ENCODE measurements at regions not wholly inside any gene's neighbourhood (a gene's known extent, or its start where the extent isn't known, plus 50 kb on each side); places are given as distances from the start of the nearest gene placed in this dataset.
"Not testable (repeated sequence)": the region's sequence is repeated elsewhere in the genome, so short reads cannot be mapped to it uniquely, and the experiment has no call there.

- no peak for DNase-seq (ENCODE audit: low read depth in 1 of 2, low spot score in 1 of 2)
Observed at GRCh38 chr2:117321816-117322215, 492.7 kb upstream of the DDX18 start.

GRCh38 chr2:117323331-117323730, 491.2 kb upstream of the DDX18 start:
- H3K4me3 ChIP-seq, result no peak overlapping the region
- no peak for TF ChIP-seq CTCF (IDR thresholded peaks at IDR 0.05; ENCODE audit: low read depth, low read length)
- DNase-seq (ENCODE audit: low read depth in 1 of 2, low spot score in 1 of 2), result peak in 1 of 2 donors; percentile 58

More at GRCh38 chr2:117321816-117322215, 492.7 kb upstream of the DDX18 start:
- no peaks in the 10 kb centered on the region for H3K36me3 ChIP-seq
- no peak overlapping the region for H3K27ac ChIP-seq
- H3K4me1 ChIP-seq (ENCODE audit: low read depth), result no peaks in the 10 kb centered on the region
- no peak overlapping the region for H3K4me3 ChIP-seq
- TF ChIP-seq CTCF (IDR thresholded peaks at IDR 0.05; ENCODE audit: low read depth, low read length), result no peak
- H3K27me3 ChIP-seq, result no peaks in the 10 kb centered on the region
- no peaks in the 10 kb centered on the region for H3K9me3 ChIP-seq (ENCODE audit: low read depth)

GRCh38 chr2:117330641-117331040, 483.9 kb upstream of the DDX18 start:
- no peaks in the 10 kb centered on the region for H3K36me3 ChIP-seq
- TF ChIP-seq CTCF (IDR thresholded peaks at IDR 0.05; ENCODE audit: low read depth, low read length), result no peak
- H3K4me3 ChIP-seq, result no peak overlapping the region
- H3K27ac ChIP-seq, result no peak overlapping the region
- H3K27me3 ChIP-seq, result no peaks in the 10 kb centered on the region
- no peaks in the 10 kb centered on the region for H3K4me1 ChIP-seq (ENCODE audit: low read depth)
- no peak for DNase-seq (ENCODE audit: low read depth in 1 of 2, low spot score in 1 of 2)
- H3K9me3 ChIP-seq (ENCODE audit: low read depth), result no peaks in the 10 kb centered on the region

More at GRCh38 chr2:117323331-117323730, 491.2 kb upstream of the DDX18 start:
- Histone ChIP-seq H3K9me3 (ENCODE audit: low read depth) (no peaks in the 10 kb centered on the region), H3K36me3 (no peaks in the 10 kb centered on the region), H3K27me3 (no peaks in the 10 kb centered on the region), H3K27ac (no peak overlapping the region), H3K4me1 (ENCODE audit: low read depth) (no peaks in the 10 kb centered on the region)

- H3K9me3 ChIP-seq (ENCODE audit: low read depth), result no peaks in the 10 kb centered on the region
- H3K36me3 ChIP-seq, result no peaks in the 10 kb centered on the region
- no peaks in the 10 kb centered on the region for H3K27me3 ChIP-seq
- TF ChIP-seq CTCF (IDR thresholded peaks at IDR 0.05; ENCODE audit: low read depth, low read length), result no peak
- H3K4me1 ChIP-seq (ENCODE audit: low read depth), result no peaks in the 10 kb centered on the region
- H3K4me3 ChIP-seq, result no peak overlapping the region
- no peak overlapping the region for H3K27ac ChIP-seq
- DNase-seq (ENCODE audit: low read depth in 1 of 2, low spot score in 1 of 2), result no peak
Observed at GRCh38 chr2:117335967-117336366, 478.5 kb upstream of the DDX18 start.

- no peaks in the 10 kb centered on the region for H3K9me3 ChIP-seq (ENCODE audit: low read depth)
Observed at GRCh38 chr2:117336496-117336895, 478.0 kb upstream of the DDX18 start.

GRCh38 chr2:117337981-117338380, 476.5 kb upstream of the DDX18 start:
- DNase-seq (ENCODE audit: low read depth in 1 of 2, low spot score in 1 of 2); H3K4me1 ChIP-seq (ENCODE audit: low read depth); H3K9me3 ChIP-seq (ENCODE audit: low read depth); H3K27me3 ChIP-seq; H3K36me3 ChIP-seq; H3K27ac ChIP-seq; H3K4me3 ChIP-seq: not testable (repeated sequence)

More at GRCh38 chr2:117336496-117336895, 478.0 kb upstream of the DDX18 start:
- no peak for DNase-seq (ENCODE audit: low read depth in 1 of 2, low spot score in 1 of 2)
- TF ChIP-seq CTCF (IDR thresholded peaks at IDR 0.05; ENCODE audit: low read depth, low read length), result no peak
- Histone ChIP-seq H3K36me3 (no peaks in the 10 kb centered on the region), H3K27me3 (no peaks in the 10 kb centered on the region), H3K4me3 (no peak overlapping the region), H3K27ac (no peak overlapping the region), H3K4me1 (ENCODE audit: low read depth) (no peaks in the 10 kb centered on the region)

Data from cardiac muscle cell (in vitro differentiated cells and primary cell).